ENCODE measurements at regions not wholly inside any gene's neighbourhood (a gene's known extent, or its start where the extent isn't known, plus 50 kb on each side); places are given as distances from the start of the nearest gene placed in this dataset.

DNA sequence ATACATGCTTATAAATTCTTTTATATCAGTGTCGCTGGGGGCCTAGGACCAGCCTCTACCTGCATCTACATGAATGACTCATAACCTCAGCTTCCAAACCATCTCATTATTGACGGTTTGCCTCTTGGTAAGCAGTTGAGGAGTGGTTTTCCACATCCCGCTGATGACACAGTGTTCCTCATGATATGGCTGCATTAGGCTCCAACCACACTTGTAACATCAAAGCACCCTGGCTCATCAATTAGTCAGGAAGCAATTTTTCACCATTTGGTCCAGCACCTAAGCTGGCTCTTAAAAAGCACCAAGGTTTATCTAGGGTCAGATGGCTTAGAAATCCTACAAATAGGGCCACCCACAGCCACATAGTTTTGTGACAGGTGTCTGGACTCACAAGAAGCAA is 402.4 kb downstream of the ARHGEF28 start:
- DNase-seq (ENCODE audit: low spot score), result peak; percentile 72

DNA sequence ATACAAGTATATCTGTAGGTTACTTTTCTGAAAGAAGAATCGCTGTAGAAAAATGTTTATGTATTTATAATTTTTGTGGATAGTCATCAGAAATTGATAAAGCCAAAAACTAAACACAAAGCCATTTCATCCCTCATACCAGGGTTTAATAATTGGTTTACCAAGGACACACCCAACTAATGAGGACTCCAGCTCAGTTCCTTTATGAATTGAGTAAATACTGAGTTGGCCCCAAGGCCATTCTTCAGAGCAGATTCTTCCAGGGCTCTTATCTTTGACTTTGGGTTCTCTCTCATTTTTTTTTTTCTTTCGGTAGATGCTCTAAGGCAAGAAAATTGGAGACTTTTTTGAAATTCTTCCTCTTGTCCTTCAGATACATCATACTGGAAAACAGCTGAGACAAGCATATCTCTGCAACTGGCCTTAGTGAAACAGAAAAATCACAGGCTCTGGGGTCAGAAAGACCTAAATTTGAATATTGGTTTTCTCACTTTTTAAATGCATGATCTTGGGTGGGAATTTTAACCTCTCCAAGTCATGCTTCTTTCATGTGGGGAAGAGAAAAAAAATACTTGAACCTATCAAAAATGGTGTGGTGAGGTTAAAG is 401.8 kb downstream of the ARHGEF28 start:
- no peak for DNase-seq (ENCODE audit: low spot score)

- no peak for DNase-seq (ENCODE audit: low spot score)
Observed at GRCh38 chr5:74026310-74026709, 400.3 kb downstream of the ARHGEF28 start.

DNA sequence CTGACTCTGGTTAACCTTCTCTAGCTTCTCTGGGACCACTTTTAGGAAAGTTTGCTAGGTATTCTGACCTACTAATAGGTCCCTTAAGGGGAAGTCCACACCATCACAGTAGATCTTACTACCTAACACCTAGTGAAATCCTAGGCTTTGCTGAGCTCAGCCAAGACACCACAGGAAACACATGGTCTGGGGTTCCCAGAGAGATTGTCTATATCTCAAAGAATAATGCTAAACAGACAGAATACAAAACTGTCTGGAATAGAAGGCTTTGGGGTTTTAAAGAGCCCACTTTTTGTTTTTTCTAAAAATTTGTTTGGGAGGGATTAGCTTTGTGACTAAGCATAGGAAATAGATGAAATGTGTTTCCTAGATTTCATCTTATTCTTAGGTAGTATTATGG is 395.1 kb downstream of the ARHGEF28 start:
- DNase-seq (ENCODE audit: low spot score), result no peak

- no peak for DNase-seq (ENCODE audit: low spot score)
Observed at GRCh38 chr5:74020503-74020902, 394.5 kb downstream of the ARHGEF28 start.

DNA sequence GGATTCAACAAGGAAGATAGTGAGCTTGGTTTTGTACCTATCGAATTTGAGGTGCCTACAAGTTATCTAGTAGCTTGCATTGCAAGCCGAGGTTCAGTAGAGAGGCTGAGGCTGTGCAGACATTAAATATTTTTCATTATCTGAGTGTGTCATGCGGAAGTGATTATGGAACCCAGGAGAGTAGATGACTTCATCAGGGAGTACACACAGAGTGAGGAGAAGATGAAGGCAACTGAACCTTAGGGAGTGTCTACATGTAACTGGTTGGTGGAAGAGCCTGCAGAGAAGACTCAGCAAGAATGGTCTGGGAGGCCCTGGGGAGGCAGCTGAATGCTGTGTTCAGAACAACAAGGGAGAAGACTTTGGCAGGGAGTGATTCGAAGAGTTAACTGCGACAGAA is 393.9 kb downstream of the ARHGEF28 start:
- no peak for DNase-seq (ENCODE audit: low spot score)

DNA sequence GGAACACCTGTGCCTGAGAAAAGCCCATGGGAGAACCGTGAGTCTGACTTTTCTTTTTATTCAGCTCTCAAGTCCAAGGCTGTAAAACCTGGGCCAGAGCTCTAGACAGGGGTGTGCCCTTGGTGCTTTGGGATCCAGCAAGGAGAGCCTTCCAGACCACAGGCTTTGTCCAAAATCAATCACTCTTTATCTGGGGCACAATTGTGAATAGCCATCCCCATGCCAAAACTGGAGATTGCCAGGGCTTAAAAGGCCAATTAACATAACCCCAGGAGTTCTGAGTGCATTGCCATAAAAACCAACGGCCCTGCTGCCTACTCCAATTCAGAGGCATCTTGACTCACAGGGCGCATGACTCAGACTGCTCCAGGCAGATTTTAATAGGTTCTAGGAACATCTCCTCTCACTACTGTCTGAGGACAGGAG is 391.8 kb downstream of the ARHGEF28 start:
- peak; percentile 91 for DNase-seq (ENCODE audit: low spot score)

DNA sequence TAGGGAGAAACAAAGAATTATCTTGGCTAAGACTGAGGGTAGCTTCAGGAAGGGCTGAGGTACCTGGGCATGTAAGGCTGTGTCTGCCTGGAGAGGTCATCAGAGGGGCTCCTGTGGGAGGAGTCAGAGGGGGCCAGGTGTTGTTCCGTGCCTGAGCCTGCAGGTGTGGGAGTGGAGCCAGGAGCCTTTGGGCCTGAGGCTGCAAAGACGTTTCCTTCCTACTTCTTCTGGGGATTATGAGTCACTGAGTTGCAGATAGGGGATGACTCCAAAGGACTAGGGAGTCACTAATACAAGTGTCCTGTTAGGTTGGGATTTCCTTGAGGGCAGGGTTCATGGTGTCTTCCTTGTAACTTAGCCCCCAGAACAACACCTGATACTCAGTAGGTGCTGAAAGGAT is 391.1 kb downstream of the ARHGEF28 start:
- DNase-seq (ENCODE audit: low spot score), result peak; percentile 85

DNA sequence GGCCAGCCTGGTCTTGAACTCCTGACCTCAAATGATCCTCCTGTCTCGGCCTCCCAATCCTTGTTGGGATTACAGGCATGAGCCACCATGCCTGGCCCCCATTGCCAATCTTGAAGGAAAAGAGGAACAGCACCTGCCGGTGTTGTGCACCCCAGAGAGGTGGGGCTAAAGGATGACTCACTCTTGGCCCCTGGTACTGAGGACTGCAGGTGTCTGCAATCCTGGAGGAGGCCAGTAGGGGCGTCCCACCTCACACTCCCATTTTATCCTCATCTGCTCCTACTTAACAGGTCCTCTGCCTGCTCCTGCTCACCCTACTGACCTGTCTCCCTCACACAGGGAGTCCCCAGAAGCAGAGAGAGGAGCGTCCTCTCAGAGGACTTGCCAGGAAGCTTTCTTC is 390.4 kb downstream of the ARHGEF28 start:
- DNase-seq (ENCODE audit: low spot score), result no peak

GRCh38 chr5:74015716-74016115 is 389.7 kb downstream of the ARHGEF28 start:
- DNase-seq (ENCODE audit: low spot score), result no peak

DNA sequence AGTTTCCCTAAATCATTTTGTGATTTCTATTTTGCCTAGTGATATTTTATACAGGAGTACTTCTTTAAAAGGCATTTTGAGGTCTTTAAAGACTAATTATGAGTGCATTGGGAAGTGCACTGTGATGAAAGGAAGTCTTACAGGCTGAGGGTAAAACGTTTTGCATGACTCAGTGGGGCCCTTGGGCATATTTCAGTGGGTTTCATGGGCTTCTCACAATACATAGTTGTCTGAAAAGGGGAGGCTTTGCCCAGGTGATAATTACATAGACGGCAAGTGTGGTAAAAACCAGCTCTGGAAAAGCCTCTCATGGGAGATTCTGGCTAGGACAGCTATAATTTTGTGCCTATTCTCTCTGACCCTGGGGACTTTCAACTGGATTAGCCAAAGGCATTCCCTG is 387.2 kb downstream of the ARHGEF28 start:
- no peak for DNase-seq (ENCODE audit: low spot score)

GRCh38 chr5:74009502-74009901 is 383.5 kb downstream of the ARHGEF28 start:
- no peak for DNase-seq (ENCODE audit: low spot score)

GRCh38 chr5:74007193-74007592 is 381.2 kb downstream of the ARHGEF28 start:
- DNase-seq (ENCODE audit: low spot score), result no peak

- DNase-seq (ENCODE audit: low spot score), result no peak
Observed at GRCh38 chr5:73999297-73999696, 373.3 kb downstream of the ARHGEF28 start.

- no peak for DNase-seq (ENCODE audit: low spot score)
Observed at GRCh38 chr5:73998489-73998888, 372.5 kb downstream of the ARHGEF28 start.

GRCh38 chr5:73997960-73998359 is 372.0 kb downstream of the ARHGEF28 start:
- DNase-seq (ENCODE audit: low spot score), result no peak

GRCh38 chr5:73996151-73996755 is 370.3 kb downstream of the ARHGEF28 start:
- DNase-seq (ENCODE audit: low spot score), result no peak

- DNase-seq (ENCODE audit: low spot score), result no peak
Observed at GRCh38 chr5:73994963-73995362, 369.0 kb downstream of the ARHGEF28 start.
